ENCODE measurements at regions not wholly inside any gene's neighbourhood (a gene's known extent, or its start where the extent isn't known, plus 50 kb on each side); places are given as distances from the start of the nearest gene placed in this dataset.

GRCh38 chr11:23353611-23354010, 493.3 kb upstream of the CCDC179 start:
- H3K4me3 ChIP-seq (replicated peaks; ENCODE audit: low read depth, low read length) = no peak overlapping the region
- H3K36me3 ChIP-seq (ENCODE audit: control insufficient read depth, insufficient read depth, low read length) = no peaks in the 10 kb centered on the region
- no peak for TF ChIP-seq CTCF (IDR thresholded peaks at IDR 0.05; ENCODE audit: insufficient read depth, low read length, poor library complexity, severe bottlenecking)
- no peak for DNase-seq (ENCODE audit: extremely low read depth, insufficient read length)
- H3K27me3 ChIP-seq (replicated peaks; ENCODE audit: control insufficient read depth, insufficient read depth, low read length) = no peaks in the 10 kb centered on the region

GRCh38 chr11:23359297-23359696, 499.0 kb upstream of the CCDC179 start:
- no peak for DNase-seq (ENCODE audit: extremely low read depth, insufficient read length)
- no peak for TF ChIP-seq CTCF (IDR thresholded peaks at IDR 0.05; ENCODE audit: insufficient read depth, low read length, poor library complexity, severe bottlenecking)
- Histone ChIP-seq H3K4me3 (replicated peaks; ENCODE audit: low read depth, low read length) (no peak overlapping the region), H3K27me3 (replicated peaks; ENCODE audit: control insufficient read depth, insufficient read depth, low read length) (no peaks in the 10 kb centered on the region), H3K36me3 (ENCODE audit: control insufficient read depth, insufficient read depth, low read length) (no peaks in the 10 kb centered on the region)

- TF ChIP-seq CTCF (IDR thresholded peaks at IDR 0.05; ENCODE audit: insufficient read depth, low read length, poor library complexity, severe bottlenecking) = no peak
- Histone ChIP-seq H3K27me3 (replicated peaks; ENCODE audit: control insufficient read depth, insufficient read depth, low read length) (no peaks in the 10 kb centered on the region), H3K4me3 (replicated peaks; ENCODE audit: low read depth, low read length) (no peak overlapping the region), H3K36me3 (ENCODE audit: control insufficient read depth, insufficient read depth, low read length) (no peaks in the 10 kb centered on the region)
- DNase-seq (ENCODE audit: extremely low read depth, insufficient read length) = no peak
These were observed 503.8 kb upstream of the CCDC179 start for GRCh38 chr11:23364076-23364475.

- H3K4me3 ChIP-seq (replicated peaks; ENCODE audit: low read depth, low read length) = no peak overlapping the region
- no peak for TF ChIP-seq CTCF (IDR thresholded peaks at IDR 0.05; ENCODE audit: insufficient read depth, low read length, poor library complexity, severe bottlenecking)
- H3K27me3 ChIP-seq (replicated peaks; ENCODE audit: control insufficient read depth, insufficient read depth, low read length) = no peaks in the 10 kb centered on the region
- H3K36me3 ChIP-seq (ENCODE audit: control insufficient read depth, insufficient read depth, low read length) = no peaks in the 10 kb centered on the region
- DNase-seq (ENCODE audit: extremely low read depth, insufficient read length) = no peak
These were observed 510.5 kb upstream of the CCDC179 start for GRCh38 chr11:23370580-23371275.

GRCh38 chr11:23377909-23378308, 517.6 kb upstream of the CCDC179 start:
- DNase-seq (ENCODE audit: extremely low read depth, insufficient read length) = no peak
- Histone ChIP-seq H3K27me3 (replicated peaks; ENCODE audit: control insufficient read depth, insufficient read depth, low read length) (no peaks in the 10 kb centered on the region), H3K4me3 (replicated peaks; ENCODE audit: low read depth, low read length) (no peak overlapping the region), H3K36me3 (ENCODE audit: control insufficient read depth, insufficient read depth, low read length) (no peaks in the 10 kb centered on the region)
- no peak for TF ChIP-seq CTCF (IDR thresholded peaks at IDR 0.05; ENCODE audit: insufficient read depth, low read length, poor library complexity, severe bottlenecking)

- no peak for TF ChIP-seq CTCF (IDR thresholded peaks at IDR 0.05; ENCODE audit: insufficient read depth, low read length, poor library complexity, severe bottlenecking)
- Histone ChIP-seq H3K27me3 (replicated peaks; ENCODE audit: control insufficient read depth, insufficient read depth, low read length) (no peaks in the 10 kb centered on the region), H3K36me3 (ENCODE audit: control insufficient read depth, insufficient read depth, low read length) (no peaks in the 10 kb centered on the region), H3K4me3 (replicated peaks; ENCODE audit: low read depth, low read length) (no peak overlapping the region)
- DNase-seq (ENCODE audit: extremely low read depth, insufficient read length) = no peak
These were observed 530.8 kb upstream of the CCDC179 start for GRCh38 chr11:23391031-23391430.

All from GM06990 (cell line).